IMR-90 (cell line): ENCODE measurements at regions not wholly inside any gene's neighbourhood (a gene's known extent, or its start where the extent isn't known, plus 50 kb on each side); places are given as distances from the start of the nearest gene placed in this dataset.

Source experiments
- ATAC-seq: fragments of 200-7000 bp; cut with Tn5 transposase; 2 replicates; pipeline ENCODE4 v1.9.1; 2020; ENCODE audit warnings: low read depth, mild to moderate bottlenecking, moderate library complexity
- BruUV-seq: library from RNA; stranded (reverse); fragments of 400-500 nt; replicated peaks from 2 replicates; lab custom pipeline; 2021; lab: Mats Ljungman, UMichigan
- CTCF ChIA-PET: fragments of 300-600 bp; formaldehyde crosslinking; extraction: SDS; loops from one replicate; lab custom pipeline; 2021; ENCODE audit warnings: antibody characterized with exemption; lab: Yijun Ruan, JAX
- POLR2A ChIA-PET: fragments of 300-600 bp; sonication (Branson Sonifier 250); formaldehyde crosslinking; loops from one replicate; lab custom pipeline; 2022; ENCODE audit warnings: antibody characterized with exemption; ENCODE audit not compliant: unreplicated experiment; lab: Charles Lee
- DNase-seq: peaks from one replicate; pipeline ENCODE4 v3.0.0; 2013
- H2AFZ ChIP-seq: replicated peaks from 2 replicates; pipeline ENCODE3; 2013; ENCODE audit warnings: low read length, mild to moderate bottlenecking; ENCODE audit not compliant: poor library complexity
- H2AK5ac ChIP-seq: 2 replicates; pipeline ENCODE4 v1.6.1; 2013; ENCODE audit warnings: low read depth, low read length, inconsistent platforms
- H2AK9ac ChIP-seq: replicated peaks from 2 replicates; pipeline ENCODE3; 2013; ENCODE audit warnings: mild to moderate bottlenecking, low read depth, low read length, moderate library complexity; ENCODE audit not compliant: poor library complexity
- H2BK120ac ChIP-seq: 2 replicates; pipeline ENCODE4 v1.6.1; 2013; ENCODE audit warnings: low read depth, low read length, inconsistent platforms
- H2BK15ac ChIP-seq: 3 replicates; pipeline ENCODE4 v1.6.1; 2013; ENCODE audit warnings: low read depth, low read length, inconsistent platforms
- H2BK20ac ChIP-seq: 2 replicates; pipeline ENCODE4 v1.6.1; 2013; ENCODE audit warnings: low read depth, mild to moderate bottlenecking, inconsistent platforms, low read length, moderate library complexity
- H2BK5ac ChIP-seq: 2 replicates; pipeline ENCODE4 v1.6.1; 2013; ENCODE audit warnings: mild to moderate bottlenecking, low read depth, low read length, inconsistent platforms; ENCODE audit not compliant: poor library complexity, severe bottlenecking
- H3K14ac ChIP-seq: replicated peaks from 2 replicates; pipeline ENCODE4 v1.6.1; 2013; ENCODE audit warnings: low read depth, low read length, inconsistent platforms
- H3K18ac ChIP-seq: 2 replicates; pipeline ENCODE4 v1.6.1; 2013; ENCODE audit warnings: low read depth, low read length, control low read depth
- H3K23ac ChIP-seq: 2 replicates; pipeline ENCODE4 v1.6.1; 2013; ENCODE audit warnings: low read depth, low read length, inconsistent platforms
- H3K27ac ChIP-seq: 2 replicates; pipeline ENCODE4 v1.5.1; 2013; ENCODE audit warnings: mild to moderate bottlenecking, control low read depth, low read length; ENCODE audit not compliant: insufficient read depth
- H3K27me3 ChIP-seq: 2 replicates; pipeline ENCODE4 v1.6.1; 2013; ENCODE audit warnings: low read length; ENCODE audit not compliant: control insufficient read depth, insufficient read depth
- H3K36me3 ChIP-seq: 2 replicates; pipeline ENCODE4 v1.6.1; 2013; ENCODE audit warnings: low read length, mixed read lengths; ENCODE audit not compliant: control insufficient read depth, insufficient read depth
- H3K4ac ChIP-seq: 2 replicates; pipeline ENCODE4 v1.6.1; 2013; ENCODE audit warnings: low read depth, low read length, inconsistent platforms
- H3K4me1 ChIP-seq: 2 replicates; pipeline ENCODE4 v1.6.1; 2013; ENCODE audit warnings: low read length, mixed read lengths; ENCODE audit not compliant: control insufficient read depth, insufficient read depth
- H3K4me2 ChIP-seq: 2 replicates; pipeline ENCODE4 v1.6.1; 2013; ENCODE audit warnings: low read depth, mild to moderate bottlenecking, control low read depth, low read length, moderate library complexity
- H3K4me3 ChIP-seq: 2 replicates; pipeline ENCODE4 v1.5.1; 2013; ENCODE audit warnings: low read depth, mild to moderate bottlenecking, control low read depth, low read length, moderate library complexity; ENCODE audit not compliant: insufficient read depth
- H3K56ac ChIP-seq: 2 replicates; pipeline ENCODE4 v1.6.1; 2013; ENCODE audit warnings: low read length, inconsistent platforms; ENCODE audit not compliant: insufficient read depth; ENCODE audit errors: extremely low read depth
- H3K79me1 ChIP-seq, 2 experiments: 2 replicates each; pipeline ENCODE4 v1.6.1; 2013; ENCODE audit warnings: low read length in 2 of 2, inconsistent platforms in 1 of 2, low read depth in 1 of 2
- H3K9ac ChIP-seq: 2 replicates; pipeline ENCODE4 v1.6.1; 2013; ENCODE audit warnings: low read depth, low read length, control low read depth
- H3K9me1 ChIP-seq: 2 replicates; pipeline ENCODE4 v1.6.1; 2013; ENCODE audit warnings: low read length, inconsistent platforms; ENCODE audit not compliant: insufficient read depth
- H3K9me3 ChIP-seq: 2 replicates; pipeline ENCODE4 v1.6.1; 2013; ENCODE audit warnings: low read length; ENCODE audit not compliant: control insufficient read depth, insufficient read depth
- H4K20me1 ChIP-seq: 2 replicates; pipeline ENCODE4 v1.6.1; 2013; ENCODE audit warnings: low read length, inconsistent platforms; ENCODE audit not compliant: insufficient read depth
- H4K5ac ChIP-seq: 2 replicates; pipeline ENCODE4 v1.6.1; 2013; ENCODE audit warnings: mild to moderate bottlenecking, low read depth, low read length, control low read depth
- H4K8ac ChIP-seq, 2 experiments: 2 replicates each; pipeline ENCODE4 v1.6.1; 2013; ENCODE audit warnings: low read depth in 2 of 2, low read length in 2 of 2, control low read depth in 1 of 2, inconsistent platforms in 1 of 2
- H4K91ac ChIP-seq: 2 replicates; pipeline ENCODE4 v1.6.1; 2013; ENCODE audit warnings: low read depth, low read length, inconsistent platforms; ENCODE audit not compliant: insufficient read depth
- BHLHE40 ChIP-seq: fragments of 150-350 bp; IDR thresholded peaks from 2 replicates; pipeline ENCODE4 v1.6.1; 2016; ENCODE audit warnings: mild to moderate bottlenecking, low read depth, low read length
- CEBPB ChIP-seq: IDR thresholded peaks from 2 replicates; pipeline ENCODE4 v1.6.1; 2012; ENCODE audit warnings: low read depth, low read length, improper control_type of control experiment
- CHD1 ChIP-seq: IDR thresholded peaks from 2 replicates; pipeline ENCODE4 v1.6.1; 2012; ENCODE audit warnings: low read depth, low read length, improper control_type of control experiment
- FOS ChIP-seq: fragments of 150-350 bp; IDR thresholded peaks from 2 replicates; pipeline ENCODE4 v1.6.1; 2016; ENCODE audit warnings: low read depth, low read length
- MAFK ChIP-seq: IDR thresholded peaks from 2 replicates; pipeline ENCODE4 v1.6.1; 2012; ENCODE audit warnings: low read depth, low read length, improper control_type of control experiment
- MXI1 ChIP-seq: IDR thresholded peaks from 2 replicates; pipeline ENCODE4 v1.6.1; 2012; ENCODE audit warnings: low read depth, mild to moderate bottlenecking, low read length, moderate library complexity, borderline replicate concordance
- NFE2L2 ChIP-seq: fragments of 150-350 bp; IDR thresholded peaks from 2 replicates; pipeline ENCODE4 v1.6.1; 2016; ENCODE audit warnings: low read depth, mild to moderate bottlenecking, low read length
- RAD21 ChIP-seq: IDR thresholded peaks from 2 replicates; pipeline ENCODE4 v1.6.1; 2012; ENCODE audit warnings: low read length, improper control_type of control experiment
- RCOR1 ChIP-seq: IDR thresholded peaks from 2 replicates; pipeline ENCODE4 v1.6.1; 2012; ENCODE audit warnings: mild to moderate bottlenecking, low read length, improper control_type of control experiment; ENCODE audit not compliant: insufficient replicate concordance
- SMC3 ChIP-seq: fragments of 150-350 bp; IDR thresholded peaks from 2 replicates; pipeline ENCODE4 v1.6.1; 2016; ENCODE audit warnings: low read depth, mild to moderate bottlenecking, antibody characterized with exemption, low read length, moderate library complexity
- WGBS, 2 experiments: methylation state at CpG; one replicate each; pipeline versions ENCODE4 v1.1.5 to v1.1.7; 2013; ENCODE audit warnings: missing lambda C conversion rate in 2 of 2; ENCODE audit not compliant: insufficient read length in 1 of 2; ENCODE audit errors: extremely low coverage in 2 of 2; 5-methylcytosine and 5-hydroxymethylcytosine counted together
- dilution Hi-C: fragments of 300-500 bp; cut with HindIII; formaldehyde crosslinking; loops from one replicate; pipeline ENCODE4 v1.14.3; 2018; ENCODE audit warnings: low sequenced_read_pairs; ENCODE audit not compliant: unreplicated experiment
- in situ Hi-C: fragments of 300-500 bp; cut with MboI; formaldehyde crosslinking; loops from 3 replicates; pipeline ENCODE4 v1.14.3; 2019; ENCODE audit warnings: low sequenced_read_pairs, inconsistent platforms, mixed read lengths
- intact Hi-C: fragments of 100-400 bp; cut with micrococcal nuclease; formaldehyde crosslinking; loops from 2 replicates; pipeline ENCODE4 v1.10.0; 2022
- TF ChIP-seq, protein P1 (sequence below): conservative IDR thresholded peaks from 2 replicates; pipeline ENCODE4 v1.5.1; 2012; ENCODE audit warnings: mild to moderate bottlenecking, low read depth, low read length, improper control_type of control experiment

GRCh38 chr1:115907092-115907491 is 66.2 kb upstream of the NHLH2 start:
- H3K79me1 ChIP-seq, result no peaks in the 10 kb centered on the region
- TF ChIP-seq MXI1 (no peak), RAD21 (no peak), CHD1 (no peak), MAFK (no peak), CEBPB (no peak), FOS (no peak), RCOR1 (no peak), NFE2L2 (no peak), BHLHE40 (no peak), SMC3 (no peak)
- TF ChIP-seq, protein P1, sequence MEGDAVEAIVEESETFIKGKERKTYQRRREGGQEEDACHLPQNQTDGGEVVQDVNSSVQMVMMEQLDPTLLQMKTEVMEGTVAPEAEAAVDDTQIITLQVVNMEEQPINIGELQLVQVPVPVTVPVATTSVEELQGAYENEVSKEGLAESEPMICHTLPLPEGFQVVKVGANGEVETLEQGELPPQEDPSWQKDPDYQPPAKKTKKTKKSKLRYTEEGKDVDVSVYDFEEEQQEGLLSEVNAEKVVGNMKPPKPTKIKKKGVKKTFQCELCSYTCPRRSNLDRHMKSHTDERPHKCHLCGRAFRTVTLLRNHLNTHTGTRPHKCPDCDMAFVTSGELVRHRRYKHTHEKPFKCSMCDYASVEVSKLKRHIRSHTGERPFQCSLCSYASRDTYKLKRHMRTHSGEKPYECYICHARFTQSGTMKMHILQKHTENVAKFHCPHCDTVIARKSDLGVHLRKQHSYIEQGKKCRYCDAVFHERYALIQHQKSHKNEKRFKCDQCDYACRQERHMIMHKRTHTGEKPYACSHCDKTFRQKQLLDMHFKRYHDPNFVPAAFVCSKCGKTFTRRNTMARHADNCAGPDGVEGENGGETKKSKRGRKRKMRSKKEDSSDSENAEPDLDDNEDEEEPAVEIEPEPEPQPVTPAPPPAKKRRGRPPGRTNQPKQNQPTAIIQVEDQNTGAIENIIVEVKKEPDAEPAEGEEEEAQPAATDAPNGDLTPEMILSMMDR, result no peak
- H4K5ac ChIP-seq, result no peak overlapping the region
- no peak overlapping the region for H3K4me2 ChIP-seq
- no TSS peak for BruUV-seq
- no peak for ATAC-seq
- H3K4me3 ChIP-seq, result no peak overlapping the region
- H2AK9ac ChIP-seq, result no peak overlapping the region
- no peak overlapping the region for H4K8ac ChIP-seq
- DNase-seq, result no peak
- WGBS, 2 experiments, result 0% methylated on average over 1 of the region's 2 CpGs; no CpG with 5 or more reads in 1 of the 2 experiments
- H3K23ac ChIP-seq, result no peak overlapping the region
- no peak overlapping the region for H2AK5ac ChIP-seq
- no peak overlapping the region for H2BK15ac ChIP-seq
- no peaks in the 10 kb centered on the region for H4K20me1 ChIP-seq
- H3K14ac ChIP-seq, result no peak overlapping the region
- no peak overlapping the region for H4K91ac ChIP-seq
- no peaks in the 10 kb centered on the region for H3K36me3 ChIP-seq
- H2BK120ac ChIP-seq, result no peak overlapping the region
- no peak overlapping the region for H2AFZ ChIP-seq
- H2BK20ac ChIP-seq, result no peak overlapping the region
- no peak overlapping the region for H3K56ac ChIP-seq
- H3K9me3 ChIP-seq, result no peaks in the 10 kb centered on the region
- H3K9ac ChIP-seq, result no peak overlapping the region
- no peaks in the 10 kb centered on the region for H3K27me3 ChIP-seq
- no peak overlapping the region for H2BK5ac ChIP-seq
- no peak overlapping the region for H3K4ac ChIP-seq
- POLR2A ChIA-PET, result no interaction called here
- intact Hi-C loops (no loop called here), in situ Hi-C loops (no loop called here), dilution Hi-C loops (no loop called here)
- H3K27ac ChIP-seq, result no peak overlapping the region
- CTCF ChIA-PET, result no interaction called here
- H3K18ac ChIP-seq, result no peak overlapping the region
- H3K9me1 ChIP-seq, result no peaks in the 10 kb centered on the region
- no peaks in the 10 kb centered on the region for H3K4me1 ChIP-seq
